ENCODE measurements at regions not wholly inside any gene's neighbourhood (a gene's known extent, or its start where the extent isn't known, plus 50 kb on each side); places are given as distances from the start of the nearest gene placed in this dataset.

GRCh38 chr15:79193549-79193948 is 89.0 kb upstream of the ANKRD34C start:
- H3K27me3 ChIP-seq (ENCODE audit: insufficient read depth, low read length): 0 out of 2 replicates have a peak, but pooled peaks cover 32% of the 10 kb centered on the region
- ChIA-PET POLR2A (no interaction called here), RAD21 (ENCODE audit: low non-redundant PET in 1 of 2, low total read pairs in 2 of 2, uncharacterized antibody in 2 of 2, unreplicated experiment in 2 of 2) (no interaction called here), CTCF (interaction anchor here (0.7 to 1.8 kb wide), 3 partner anchors 9 to 214 kb away, joined by 3 to 15 read pairs (median 3); no protein-coding TSS in a partner anchor)
- no peaks in the 10 kb centered on the region for H3K9me3 ChIP-seq (ENCODE audit: control insufficient read depth in 1 of 2, insufficient read depth in 1 of 2, low read depth in 1 of 2, low read length in 2 of 2)
- no peak for ATAC-seq
- no peak for DNase-seq (ENCODE audit: low read depth, low spot score)
- BruUV-seq (replicated peaks): no TSS peak
- no peak overlapping the region for H3K4me3 ChIP-seq (replicated peaks in 1 of 2; ENCODE audit: low read depth in 1 of 2, low read length in 2 of 2)
- TF ChIP-seq SP1 (IDR thresholded peaks at IDR 0.05; ENCODE audit: low read depth) (no peak), FOSL1 (IDR thresholded peaks at IDR 0.05; ENCODE audit: low read depth) (no peak), EGR1 (IDR thresholded peaks at IDR 0.05; ENCODE audit: low read depth) (no peak), CEBPB (IDR thresholded peaks at IDR 0.05; ENCODE audit: low read depth) (no peak), EZH2phosphoT487 (IDR thresholded peaks at IDR 0.05; ENCODE audit: borderline replicate concordance) (no peak), ELF1 (IDR thresholded peaks at IDR 0.05; ENCODE audit: borderline replicate concordance, low read depth) (no peak), REST (IDR thresholded peaks at IDR 0.05; ENCODE audit: low read depth) (no peak), RAD21 (IDR thresholded peaks at IDR 0.05; ENCODE audit: low read depth) (no peak), CTCF (IDR thresholded peaks at IDR 0.05 in 2 of 3, conservative IDR thresholded peaks at IDR 0.05 in 1 of 3; ENCODE audit: borderline replicate concordance in 1 of 3, insufficient read depth in 1 of 3, low read depth in 2 of 3, low read length in 2 of 3) (no peak), SIN3A (IDR thresholded peaks at IDR 0.05; ENCODE audit: low read depth) (no peak), EZH2 (IDR thresholded peaks at IDR 0.05) (no peak), TCF7L2 (IDR thresholded peaks at IDR 0.05; ENCODE audit: borderline replicate concordance, extremely low read depth, insufficient read depth, insufficient read length) (no peak), ZNF274 (IDR thresholded peaks at IDR 0.05; ENCODE audit: low read depth, low read length) (no peak), ATF3 (IDR thresholded peaks at IDR 0.05) (no peak), JUND (IDR thresholded peaks at IDR 0.05) (no peak), POLR2AphosphoS5 (IDR thresholded peaks at IDR 0.05; ENCODE audit: low read depth, low read length) (no peak), SRF (IDR thresholded peaks at IDR 0.05; ENCODE audit: low read depth) (no peak), POLR2A (IDR thresholded peaks at IDR 0.05; ENCODE audit: borderline replicate concordance, extremely low read depth, insufficient read depth, insufficient read length) (no peak), CBX3 (IDR thresholded peaks at IDR 0.05; ENCODE audit: low read depth) (no peak)
- H3K4me2 ChIP-seq (ENCODE audit: low read length): no peak overlapping the region
- H3K79me2 ChIP-seq (ENCODE audit: insufficient read depth, low read length): no peaks in the 10 kb centered on the region
- H3K9ac ChIP-seq (ENCODE audit: low read length): no peak overlapping the region
- no peaks in the 10 kb centered on the region for H3K9me2 ChIP-seq (ENCODE audit: insufficient read depth)
- H3K27ac ChIP-seq (ENCODE audit: low read depth, low read length): no peak overlapping the region
- no peak overlapping the region for H2AFZ ChIP-seq (ENCODE audit: low read depth, low read length, poor library complexity, severe bottlenecking)
- intact Hi-C loops (cut with micrococcal nuclease): no loop called here
- no peaks in the 10 kb centered on the region for H3K36me3 ChIP-seq (ENCODE audit: control insufficient read depth in 1 of 2, insufficient read depth in 2 of 2, low read length in 2 of 2)
- no peaks in the 10 kb centered on the region for H3K4me1 ChIP-seq (ENCODE audit: control insufficient read depth in 1 of 2, insufficient read depth in 2 of 2, low read length in 2 of 2)
- no peaks in the 10 kb centered on the region for H4K20me1 ChIP-seq (ENCODE audit: insufficient read depth)
